Activated CD8-positive, alpha-beta T cell treated with anti-CD3 and anti-CD28 coated beads for 36 hours (primary cell): ENCODE measurements at regions not wholly inside any gene's neighbourhood (a gene's known extent, or its start where the extent isn't known, plus 50 kb on each side); places are given as distances from the start of the nearest gene placed in this dataset.

ENCODE experiments used
- ATAC-seq: fragments of 200-7000 bp; cut with Tn5 transposase; one replicate; pipeline ENCODE4 v1.10.0; 2021; ENCODE audit warnings: mild to moderate bottlenecking, moderate library complexity
- CTCF ChIA-PET: fragments of 350-600 bp; sonication (Branson Sonifier 250); formaldehyde crosslinking; loops from one replicate; lab custom pipeline; 2021; ENCODE audit warnings: antibody characterized with exemption; lab: Charles Lee
- POLR2A ChIA-PET: fragments of 350-600 bp; sonication (Branson Sonifier 250); formaldehyde crosslinking; loops from one replicate; lab custom pipeline; 2021; ENCODE audit warnings: antibody characterized with exemption; lab: Charles Lee
- DNase-seq: peaks from one replicate; pipeline ENCODE4 v3.0.0-alpha.2; 2020
- H3K27ac Mint-ChIP-seq: one replicate; pipeline ENCODE4 v1.8.0; 2021; ENCODE audit warnings: mild to moderate bottlenecking, mixed read lengths
- H3K27me3 Mint-ChIP-seq: one replicate; pipeline ENCODE4 v1.8.0; 2021; ENCODE audit warnings: mixed read lengths
- H3K36me3 Mint-ChIP-seq: one replicate; pipeline ENCODE4 v1.8.0; 2021; ENCODE audit warnings: low read depth, mixed read lengths
- H3K4me1 Mint-ChIP-seq: one replicate; pipeline ENCODE4 v1.8.0; 2021; ENCODE audit warnings: low read depth, mixed read lengths
- H3K4me3 Mint-ChIP-seq: one replicate; pipeline ENCODE4 v1.8.0; 2021; ENCODE audit warnings: mild to moderate bottlenecking, moderate library complexity, mixed read lengths
- H3K9me3 Mint-ChIP-seq: one replicate; pipeline ENCODE4 v1.8.0; 2021; ENCODE audit warnings: mixed read lengths
- intact Hi-C: fragments of 100-400 bp; cut with micrococcal nuclease; formaldehyde crosslinking; loops from one replicate; pipeline ENCODE4 v1.10.0; 2022
- TF ChIP-seq, protein P1 (sequence below): fragments of 200-600 bp; IDR thresholded peaks from one replicate; pipeline ENCODE4 v1.8.0; 2022; ENCODE audit warnings: antibody characterized with exemption, mild to moderate bottlenecking

DNA sequence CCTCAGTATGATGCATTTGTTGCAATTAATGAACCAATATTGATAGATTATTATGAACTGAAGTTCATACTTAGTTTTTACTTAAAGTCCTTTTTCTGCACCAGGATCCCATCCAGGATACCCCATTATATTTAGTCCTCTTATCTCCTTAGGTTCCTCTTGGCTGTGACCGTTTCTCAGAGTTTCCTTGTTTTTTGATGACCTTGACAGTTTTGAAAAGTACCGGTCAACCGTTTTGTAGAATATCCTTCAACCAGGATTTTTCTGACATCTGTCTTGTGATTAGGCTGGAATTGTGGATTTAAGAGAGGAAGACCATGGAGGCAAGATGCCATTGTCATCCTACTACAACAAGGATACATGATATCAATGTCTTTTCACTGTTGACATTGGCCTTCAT lies 98.0 kb upstream of the F13A1 start:
- Mint-ChIP-seq H3K9me3 (peaks cover 2% of the 10 kb centered on the region), H3K36me3 (no peaks in the 10 kb centered on the region), H3K27me3 (peaks cover 5% of the 10 kb centered on the region), H3K4me1 (no peaks in the 10 kb centered on the region), H3K4me3 (no peak overlapping the region), H3K27ac (no peak overlapping the region)
- intact Hi-C loops, result no loop called here
- DNase-seq, result no peak
- ChIA-PET CTCF (no interaction called here), POLR2A (no interaction called here)
- TF ChIP-seq, protein P1, sequence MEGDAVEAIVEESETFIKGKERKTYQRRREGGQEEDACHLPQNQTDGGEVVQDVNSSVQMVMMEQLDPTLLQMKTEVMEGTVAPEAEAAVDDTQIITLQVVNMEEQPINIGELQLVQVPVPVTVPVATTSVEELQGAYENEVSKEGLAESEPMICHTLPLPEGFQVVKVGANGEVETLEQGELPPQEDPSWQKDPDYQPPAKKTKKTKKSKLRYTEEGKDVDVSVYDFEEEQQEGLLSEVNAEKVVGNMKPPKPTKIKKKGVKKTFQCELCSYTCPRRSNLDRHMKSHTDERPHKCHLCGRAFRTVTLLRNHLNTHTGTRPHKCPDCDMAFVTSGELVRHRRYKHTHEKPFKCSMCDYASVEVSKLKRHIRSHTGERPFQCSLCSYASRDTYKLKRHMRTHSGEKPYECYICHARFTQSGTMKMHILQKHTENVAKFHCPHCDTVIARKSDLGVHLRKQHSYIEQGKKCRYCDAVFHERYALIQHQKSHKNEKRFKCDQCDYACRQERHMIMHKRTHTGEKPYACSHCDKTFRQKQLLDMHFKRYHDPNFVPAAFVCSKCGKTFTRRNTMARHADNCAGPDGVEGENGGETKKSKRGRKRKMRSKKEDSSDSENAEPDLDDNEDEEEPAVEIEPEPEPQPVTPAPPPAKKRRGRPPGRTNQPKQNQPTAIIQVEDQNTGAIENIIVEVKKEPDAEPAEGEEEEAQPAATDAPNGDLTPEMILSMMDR, result no peak
- no peak for ATAC-seq

DNA sequence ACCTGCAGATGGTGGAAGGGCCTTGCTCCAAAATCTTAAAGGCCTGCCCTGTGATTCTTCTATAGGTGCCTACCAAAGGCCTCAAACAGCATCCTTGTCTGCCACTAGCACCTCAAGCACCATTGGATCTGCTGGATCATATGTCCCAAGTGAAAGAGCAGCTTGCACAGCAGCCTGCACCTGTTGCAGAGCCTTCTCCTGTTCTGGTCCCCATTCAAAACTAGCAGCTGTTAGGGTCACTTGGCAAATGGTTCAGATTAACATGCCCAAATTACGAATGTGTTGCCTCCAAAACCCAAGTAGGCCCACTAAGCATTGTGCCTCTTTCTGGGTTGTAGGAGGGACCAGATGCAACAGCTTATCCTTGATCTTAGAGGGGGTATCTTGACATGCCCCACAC lies 99.6 kb upstream of the F13A1 start:
- Mint-ChIP-seq H3K36me3 (peaks cover 5% of the 10 kb centered on the region), H3K27me3 (peaks cover 16% of the 10 kb centered on the region), H3K4me3 (no peak overlapping the region), H3K9me3 (peaks cover 10% of the 10 kb centered on the region), H3K4me1 (no peaks in the 10 kb centered on the region), H3K27ac (no peak overlapping the region)
- intact Hi-C loops, result no loop called here
- no peak for ATAC-seq
- TF ChIP-seq, protein P1, result no peak
- DNase-seq, result no peak
- ChIA-PET CTCF (no interaction called here), POLR2A (no interaction called here)

DNA sequence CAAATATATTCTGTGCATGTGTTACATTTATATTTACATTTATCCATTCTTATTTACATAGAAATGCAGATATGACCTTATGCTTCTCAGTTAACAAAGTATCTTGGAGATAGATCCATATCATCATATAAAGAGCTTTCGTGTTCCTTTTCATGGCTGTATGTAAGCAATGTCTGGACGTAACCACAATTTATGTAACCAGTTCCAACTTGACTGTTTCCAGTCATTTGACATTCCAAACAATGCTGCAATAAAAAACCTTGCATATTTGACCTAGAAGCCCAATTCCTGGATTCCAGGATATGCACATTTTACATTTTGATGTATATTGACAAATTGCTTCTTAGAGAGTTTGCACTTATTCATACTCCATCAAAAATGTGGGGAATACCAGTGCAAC lies 113.7 kb upstream of the F13A1 start:
- peaks cover 3% of the 10 kb centered on the region for H3K9me3 Mint-ChIP-seq
- H3K4me3 Mint-ChIP-seq, result no peak overlapping the region
- ATAC-seq (no peak), DNase-seq (no peak)
- CTCF ChIA-PET, result no interaction called here
- no peak overlapping the region for H3K27ac Mint-ChIP-seq
- TF ChIP-seq, protein P1, result no peak
- H3K4me1 Mint-ChIP-seq, result no peaks in the 10 kb centered on the region
- POLR2A ChIA-PET, result no interaction called here
- H3K27me3 Mint-ChIP-seq, result peaks cover 3% of the 10 kb centered on the region
- no peaks in the 10 kb centered on the region for H3K36me3 Mint-ChIP-seq
- intact Hi-C loops, result no loop called here

DNA sequence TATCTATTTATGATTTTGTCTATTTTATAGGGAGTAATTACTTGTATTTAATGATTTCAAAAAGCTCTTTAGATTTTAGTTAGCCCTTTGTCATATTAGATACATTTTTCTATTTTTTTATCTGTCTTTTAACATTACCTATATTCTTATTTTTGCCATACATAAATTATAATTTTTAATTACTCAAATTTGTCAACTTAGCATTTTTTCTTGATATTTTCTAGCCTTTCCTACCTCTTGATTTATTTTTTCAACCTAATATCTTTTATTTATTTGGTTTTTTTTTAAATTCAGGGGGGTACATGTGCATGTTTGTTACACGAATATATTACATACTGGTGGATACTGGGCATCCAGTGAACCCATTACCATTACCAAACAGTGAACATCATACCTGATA lies 114.3 kb upstream of the F13A1 start:
- peaks cover 3% of the 10 kb centered on the region for H3K27me3 Mint-ChIP-seq
- no peak for ATAC-seq
- ChIA-PET POLR2A (no interaction called here), CTCF (no interaction called here)
- intact Hi-C loops, result no loop called here
- TF ChIP-seq, protein P1, result no peak
- no peak overlapping the region for H3K4me3 Mint-ChIP-seq
- no peaks in the 10 kb centered on the region for H3K4me1 Mint-ChIP-seq
- no peak overlapping the region for H3K27ac Mint-ChIP-seq
- peaks cover 3% of the 10 kb centered on the region for H3K9me3 Mint-ChIP-seq
- H3K36me3 Mint-ChIP-seq, result no peaks in the 10 kb centered on the region
- DNase-seq, result no peak

DNA sequence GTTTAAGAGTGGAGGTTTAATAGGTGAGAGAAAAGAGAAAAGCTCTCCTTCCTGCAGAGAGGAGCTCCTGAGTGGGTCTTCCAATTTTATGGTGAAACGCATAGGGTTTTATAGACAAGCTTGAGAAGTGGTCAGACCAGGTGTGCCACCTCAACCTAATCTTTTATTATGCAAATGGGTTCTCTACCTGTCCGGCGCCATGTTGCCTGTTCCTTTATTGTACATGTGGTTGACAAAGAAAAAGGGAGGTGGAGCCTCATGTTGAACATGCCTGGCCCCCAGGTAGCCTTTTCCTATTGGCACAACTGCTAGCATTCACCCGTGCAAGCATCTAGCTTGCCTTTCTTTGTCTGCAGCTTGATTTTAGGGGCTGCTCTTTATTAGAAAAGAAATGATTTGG lies 115.9 kb upstream of the F13A1 start:
- POLR2A ChIA-PET, result no interaction called here
- DNase-seq (no peak), ATAC-seq (no peak)
- Mint-ChIP-seq H3K36me3 (no peaks in the 10 kb centered on the region), H3K4me1 (no peaks in the 10 kb centered on the region), H3K27ac (no peak overlapping the region), H3K27me3 (peaks cover 3% of the 10 kb centered on the region), H3K4me3 (no peak overlapping the region), H3K9me3 (peaks cover 3% of the 10 kb centered on the region)
- CTCF ChIA-PET, result no interaction called here
- TF ChIP-seq, protein P1, result no peak
- intact Hi-C loops, result no loop called here
